GM12874 (cell line): ENCODE measurements at regions not wholly inside any gene's neighbourhood (a gene's known extent, or its start where the extent isn't known, plus 50 kb on each side); places are given as distances from the start of the nearest gene placed in this dataset.

Experiments used
- CTCF ChIP-seq: IDR thresholded peaks from 2 replicates; pipeline ENCODE4 v1.5.1; 2011; ENCODE audit warnings: low read depth, mild to moderate bottlenecking, control low read depth, low read length, moderate library complexity; ENCODE audit not compliant: insufficient read depth

GRCh38 chr20:21981597-21982344 lies 276.3 kb downstream of the PAX1 start:
- no peak for TF ChIP-seq CTCF

GRCh38 chr20:21981179-21981578 lies 275.7 kb downstream of the PAX1 start:
- no peak for TF ChIP-seq CTCF

- TF ChIP-seq CTCF, result no peak
Measured at GRCh38 chr20:21971436-21971835, 266.0 kb downstream of the PAX1 start.

- TF ChIP-seq CTCF, result no peak
Measured at GRCh38 chr20:21968486-21968885, 263.0 kb downstream of the PAX1 start.

GRCh38 chr20:21967481-21967880 lies 262.0 kb downstream of the PAX1 start:
- no peak for TF ChIP-seq CTCF

- TF ChIP-seq CTCF, result no peak
Measured at GRCh38 chr20:21956591-21956990, 251.1 kb downstream of the PAX1 start.

GRCh38 chr20:21947406-21947805 lies 241.9 kb downstream of the PAX1 start:
- TF ChIP-seq CTCF, result no peak

- no peak for TF ChIP-seq CTCF
Measured at GRCh38 chr20:21944227-21944626, 238.8 kb downstream of the PAX1 start.
